Prostate gland (tissue), 2 donors: ENCODE measurements at regions not wholly inside any gene's neighbourhood (a gene's known extent, or its start where the extent isn't known, plus 50 kb on each side); places are given as distances from the start of the nearest gene placed in this dataset.

ENCODE experiments used
- CTCF ChIP-seq, 4 experiments: fragments of 200-600 bp in 2 of 4; fragments of 450-650 bp in 2 of 4; sonication (generic) in 2 of 4; IDR thresholded peaks; 1 replicate in 3 of 4; 2 replicates in 1 of 4; pipeline ENCODE4 v1.5.1; 2016 to 2019; ENCODE audit warnings: antibody characterized with exemption in 4 of 4, mild to moderate bottlenecking in 2 of 4, moderate library complexity in 2 of 4
- POLR2A ChIP-seq: fragments of 450-650 bp; IDR thresholded peaks from one replicate; pipeline ENCODE4 v1.6.1; 2016; ENCODE audit warnings: antibody characterized with exemption, mild to moderate bottlenecking
- POLR2AphosphoS5 ChIP-seq: sonication (generic); formaldehyde crosslinking; IDR thresholded peaks from one replicate; pipeline ENCODE4 v1.6.1; 2017; ENCODE audit warnings: antibody characterized with exemption

DNA sequence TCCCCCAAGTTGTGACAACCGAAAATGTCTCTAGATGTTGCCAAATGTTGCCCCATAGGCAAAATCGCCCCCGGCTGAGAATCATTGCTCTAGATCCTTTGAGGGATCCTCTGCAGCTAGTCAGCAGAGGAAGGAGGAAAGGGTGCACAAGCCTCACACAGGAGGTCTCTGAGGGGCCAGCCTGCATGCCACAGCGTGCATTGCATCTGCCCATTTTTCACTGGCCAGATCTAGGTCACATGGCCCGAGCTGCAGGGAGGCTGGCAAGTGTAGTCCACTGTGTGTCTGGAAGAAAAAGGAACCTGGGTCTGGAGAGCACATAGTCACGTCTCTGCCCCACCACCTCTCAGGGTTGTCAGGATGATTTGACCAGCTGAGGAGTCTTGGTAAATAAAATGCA is 138.2 kb downstream of the CCT6B start:
- TF ChIP-seq POLR2A (no peak), CTCF (IDR thresholded peaks at IDR 0.05) (no peak), POLR2AphosphoS5 (no peak)
